Neural progenitor cell (in vitro differentiated cells): ENCODE measurements at regions not wholly inside any gene's neighbourhood (a gene's known extent, or its start where the extent isn't known, plus 50 kb on each side); places are given as distances from the start of the nearest gene placed in this dataset.

Experiments used
- DNase-seq: peaks from one replicate; pipeline ENCODE4 v3.0.0-alpha.2; 2016; ENCODE audit warnings: low spot score
- H2AFZ ChIP-seq: fragments of 200-600 bp; sonication (generic); replicated peaks from 2 replicates; pipeline ENCODE4 v1.6.1; 2016; ENCODE audit warnings: antibody characterized with exemption
- H3F3A ChIP-seq: fragments of 200-600 bp; sonication (generic); 2 replicates; pipeline ENCODE4 v1.6.1; 2016; ENCODE audit warnings: antibody characterized with exemption, low read depth
- H3K27ac ChIP-seq: fragments of 200-600 bp; sonication (generic); 2 replicates; pipeline ENCODE4 v1.5.1; 2016; ENCODE audit warnings: mild to moderate bottlenecking
- H3K27me3 ChIP-seq: fragments of 200-600 bp; sonication (generic); 2 replicates; pipeline ENCODE4 v1.6.1; 2016; ENCODE audit warnings: mild to moderate bottlenecking, moderate library complexity
- H3K36me3 ChIP-seq: fragments of 200-600 bp; sonication (generic); 2 replicates; pipeline ENCODE4 v1.5.1; 2016
- H3K4me1 ChIP-seq: fragments of 200-600 bp; sonication (generic); 2 replicates; pipeline ENCODE4 v1.6.1; 2016; ENCODE audit warnings: mixed run types
- H3K4me2 ChIP-seq: fragments of 200-600 bp; sonication (generic); 2 replicates; pipeline ENCODE4 v1.6.1; 2016
- H3K4me3 ChIP-seq: fragments of 200-600 bp; sonication (generic); 2 replicates; pipeline ENCODE4 v1.5.1; 2016
- H3K79me2 ChIP-seq: fragments of 200-600 bp; sonication (generic); 2 replicates; pipeline ENCODE4 v1.6.1; 2016; ENCODE audit warnings: low read depth
- H3K9ac ChIP-seq: fragments of 200-600 bp; sonication (generic); 2 replicates; pipeline ENCODE4 v1.6.1; 2016
- H3K9me3 ChIP-seq: fragments of 200-600 bp; sonication (generic); 2 replicates; pipeline ENCODE4 v1.5.1; 2016; ENCODE audit warnings: low read depth
- H4K20me1 ChIP-seq: fragments of 200-600 bp; sonication (generic); 2 replicates; pipeline ENCODE4 v1.6.1; 2016; ENCODE audit warnings: low read depth
- H3K27ac Mint-ChIP-seq: 3 replicates; pipeline ENCODE4 v1.8.0; 2021; ENCODE audit warnings: mixed read lengths
- H3K27me3 Mint-ChIP-seq: 2 replicates; pipeline ENCODE4 v1.8.0; 2022; ENCODE audit warnings: low read depth, mild to moderate bottlenecking, inconsistent platforms, moderate library complexity, mixed read lengths; ENCODE audit not compliant: insufficient read depth
- H3K36me3 Mint-ChIP-seq: 3 replicates; pipeline ENCODE4 v1.8.0; 2021; ENCODE audit warnings: mixed read lengths
- H3K4me1 Mint-ChIP-seq: 3 replicates; pipeline ENCODE4 v1.8.0; 2021; ENCODE audit warnings: mixed read lengths
- H3K4me3 Mint-ChIP-seq: 3 replicates; pipeline ENCODE4 v1.8.0; 2021; ENCODE audit warnings: mild to moderate bottlenecking, moderate library complexity, mixed read lengths
- H3K9me3 Mint-ChIP-seq: 3 replicates; pipeline ENCODE4 v1.8.0; 2020; ENCODE audit warnings: mixed read lengths
- CTCF ChIP-seq: fragments of 200-600 bp; sonication (generic); IDR thresholded peaks from 2 replicates; pipeline ENCODE4 v1.5.1; 2017; ENCODE audit warnings: antibody characterized with exemption, mild to moderate bottlenecking
- EZH2 ChIP-seq: fragments of 200-600 bp; sonication (generic); IDR thresholded peaks from 2 replicates; pipeline ENCODE4 v1.6.1; 2017; ENCODE audit warnings: antibody characterized with exemption, mild to moderate bottlenecking, moderate library complexity
- EZH2phosphoT487 ChIP-seq: fragments of 200-600 bp; sonication (generic); IDR thresholded peaks from 2 replicates; pipeline ENCODE4 v1.6.1; 2017; ENCODE audit warnings: antibody characterized with exemption

DNA sequence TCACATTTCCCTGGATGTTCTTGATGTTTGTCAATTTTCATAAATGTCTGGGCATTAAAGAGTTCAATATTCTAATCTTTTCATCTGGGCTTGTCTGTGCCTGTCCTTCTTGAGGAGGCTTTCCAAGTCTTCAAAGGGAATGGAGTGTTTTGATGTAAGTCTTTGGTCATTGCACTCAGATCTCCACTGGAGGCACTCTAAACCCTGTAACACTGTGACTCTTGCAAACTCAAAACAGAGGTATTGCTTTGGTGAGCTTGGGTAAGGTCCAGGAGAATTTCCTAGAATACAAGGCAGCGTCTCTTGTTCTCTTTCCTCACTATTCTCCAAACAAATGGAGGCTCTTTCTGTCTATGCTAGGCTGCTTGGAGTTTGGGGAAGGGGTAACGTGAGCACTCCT, 1118.1 kb upstream of the PABPC4L start:
- H3K27me3 ChIP-seq, result no peaks in the 10 kb centered on the region
- no peaks in the 10 kb centered on the region for H3K9me3 ChIP-seq
- Mint-ChIP-seq H3K9me3 (peaks cover 8% of the 10 kb centered on the region), H3K36me3 (no peaks in the 10 kb centered on the region), H3K27ac (no peak overlapping the region), H3K4me3 (no peak overlapping the region), H3K4me1 (no peaks in the 10 kb centered on the region), H3K27me3 (no peaks in the 10 kb centered on the region)
- no peaks in the 10 kb centered on the region for H3F3A ChIP-seq
- no peaks in the 10 kb centered on the region for H4K20me1 ChIP-seq
- no peak overlapping the region for H3K4me2 ChIP-seq
- no peaks in the 10 kb centered on the region for H3K4me1 ChIP-seq
- no peak overlapping the region for H2AFZ ChIP-seq
- no peak overlapping the region for H3K4me3 ChIP-seq
- no peaks in the 10 kb centered on the region for H3K36me3 ChIP-seq
- DNase-seq, result peak; percentile 13
- no peak overlapping the region for H3K9ac ChIP-seq
- TF ChIP-seq CTCF, result peak; percentile 39
- no peak for TF ChIP-seq EZH2phosphoT487
- H3K79me2 ChIP-seq, result no peaks in the 10 kb centered on the region
- no peak overlapping the region for H3K27ac ChIP-seq

DNA sequence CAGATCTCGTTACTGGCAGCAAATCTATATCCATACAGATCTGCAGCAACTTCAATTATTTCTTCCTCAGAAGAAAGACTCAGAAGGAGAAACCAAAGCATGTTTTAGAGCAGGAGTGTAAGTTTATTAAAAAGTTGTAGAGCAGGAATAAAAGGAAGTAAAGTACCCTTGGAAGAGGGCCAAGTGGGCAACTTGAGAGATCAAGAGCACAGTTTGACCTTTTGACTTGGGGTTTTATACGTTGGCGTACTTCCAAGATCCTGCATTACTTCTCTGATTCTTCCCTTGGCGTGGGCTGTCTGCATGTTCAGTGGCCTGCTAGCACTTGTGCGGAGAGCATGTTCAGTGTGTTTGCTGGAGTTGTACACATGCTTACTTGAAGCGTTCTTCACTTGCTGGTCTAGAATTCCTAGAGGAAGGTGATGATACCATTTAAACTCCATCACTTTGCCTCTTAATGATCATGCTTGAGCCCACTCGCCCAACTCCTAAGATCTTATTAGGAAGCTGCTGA, 1114.7 kb upstream of the PABPC4L start:
- no peaks in the 10 kb centered on the region for H3K27me3 Mint-ChIP-seq
- H3K9me3 Mint-ChIP-seq, result peaks cover 6% of the 10 kb centered on the region
- Histone ChIP-seq H3K27me3 (no peaks in the 10 kb centered on the region), H3K4me3 (no peak overlapping the region), H3K9ac (no peak overlapping the region), H3K27ac (no peak overlapping the region), H3K4me2 (no peak overlapping the region), H3K36me3 (no peaks in the 10 kb centered on the region), H3K79me2 (no peaks in the 10 kb centered on the region), H4K20me1 (no peaks in the 10 kb centered on the region), H3K4me1 (no peaks in the 10 kb centered on the region), H3K9me3 (no peaks in the 10 kb centered on the region), H3F3A (no peaks in the 10 kb centered on the region), H2AFZ (peak overlapping the region; percentile 13)
- no peak for DNase-seq
- H3K36me3 Mint-ChIP-seq, result no peaks in the 10 kb centered on the region
- H3K4me3 Mint-ChIP-seq, result no peak overlapping the region
- H3K27ac Mint-ChIP-seq, result no peak overlapping the region
- no peaks in the 10 kb centered on the region for H3K4me1 Mint-ChIP-seq
- TF ChIP-seq EZH2 (no peak), EZH2phosphoT487 (no peak), CTCF (no peak)

- no peak overlapping the region for H3K4me3 Mint-ChIP-seq
- TF ChIP-seq EZH2 (no peak), CTCF (no peak), EZH2phosphoT487 (no peak)
- H3K27ac Mint-ChIP-seq, result no peak overlapping the region
- no peaks in the 10 kb centered on the region for H3K9me3 ChIP-seq
- no peaks in the 10 kb centered on the region for H3F3A ChIP-seq
- H3K27me3 ChIP-seq, result no peaks in the 10 kb centered on the region
- H3K79me2 ChIP-seq, result no peaks in the 10 kb centered on the region
- no peak overlapping the region for H3K9ac ChIP-seq
- no peaks in the 10 kb centered on the region for H3K36me3 Mint-ChIP-seq
- no peak overlapping the region for H3K27ac ChIP-seq
- H3K27me3 Mint-ChIP-seq, result no peaks in the 10 kb centered on the region
- no peaks in the 10 kb centered on the region for H3K4me1 ChIP-seq
- H4K20me1 ChIP-seq, result no peaks in the 10 kb centered on the region
- no peak overlapping the region for H3K4me2 ChIP-seq
- no peak overlapping the region for H2AFZ ChIP-seq
- no peaks in the 10 kb centered on the region for H3K4me1 Mint-ChIP-seq
- H3K4me3 ChIP-seq, result no peak overlapping the region
- no peak for DNase-seq
- no peaks in the 10 kb centered on the region for H3K9me3 Mint-ChIP-seq
- H3K36me3 ChIP-seq, result no peaks in the 10 kb centered on the region
These were observed 1088.5 kb upstream of the PABPC4L start for GRCh38 chr4:135290136-135290535.

- no peaks in the 10 kb centered on the region for H3K4me1 ChIP-seq
- no peak overlapping the region for H3K9ac ChIP-seq
- TF ChIP-seq CTCF, result no peak
- no peak for TF ChIP-seq EZH2phosphoT487
- TF ChIP-seq EZH2, result no peak
- no peaks in the 10 kb centered on the region for H3K9me3 ChIP-seq
- no peak overlapping the region for H3K4me2 ChIP-seq
- no peak for DNase-seq
- H3K27me3 ChIP-seq, result no peaks in the 10 kb centered on the region
- H3K27ac ChIP-seq, result no peak overlapping the region
- H3K79me2 ChIP-seq, result no peaks in the 10 kb centered on the region
- no peaks in the 10 kb centered on the region for H3K36me3 Mint-ChIP-seq
- H3K27me3 Mint-ChIP-seq, result no peaks in the 10 kb centered on the region
- no peak overlapping the region for H3K27ac Mint-ChIP-seq
- no peak overlapping the region for H3K4me3 ChIP-seq
- H3K4me3 Mint-ChIP-seq, result no peak overlapping the region
- no peak overlapping the region for H2AFZ ChIP-seq
- H3K4me1 Mint-ChIP-seq, result no peaks in the 10 kb centered on the region
- H3F3A ChIP-seq, result no peaks in the 10 kb centered on the region
- no peaks in the 10 kb centered on the region for H3K9me3 Mint-ChIP-seq
- H4K20me1 ChIP-seq, result no peaks in the 10 kb centered on the region
- H3K36me3 ChIP-seq, result no peaks in the 10 kb centered on the region
These were observed 1082.3 kb upstream of the PABPC4L start for GRCh38 chr4:135283934-135284333.
